Keratinocyte (primary cell): ENCODE measurements at regions not wholly inside any gene's neighbourhood (a gene's known extent, or its start where the extent isn't known, plus 50 kb on each side); places are given as distances from the start of the nearest gene placed in this dataset.

Experiments used
- DNase-seq: peaks from one replicate; pipeline ENCODE4 v3.0.0-alpha.2; 2011; ENCODE audit warnings: low read depth, missing footprints, low spot score
- FAIRE-seq: peaks from 2 replicates; lab custom pipeline; 2011; peaks lifted over from hg19 to GRCh38; lab: Jason Lieb, UNC
- H2AFZ ChIP-seq: 2 replicates; pipeline ENCODE4 v1.6.0; 2012; ENCODE audit warnings: low read length, control low read depth, inconsistent platforms; ENCODE audit not compliant: control insufficient read depth
- H3K27ac ChIP-seq: 2 replicates; pipeline ENCODE4 v1.5.1; 2011; ENCODE audit warnings: low read length; ENCODE audit not compliant: control insufficient read depth, insufficient read depth
- H3K27me3 ChIP-seq: 3 replicates; pipeline ENCODE4 v1.6.0; 2011; ENCODE audit warnings: low read length; ENCODE audit not compliant: control insufficient read depth, insufficient read depth; ENCODE audit errors: extremely low read depth
- H3K36me3 ChIP-seq, 2 experiments: 2 replicates in 1 of 2; 3 replicates in 1 of 2; pipeline ENCODE4 v1.5.1; 2011; ENCODE audit warnings: low read length in 2 of 2, mild to moderate bottlenecking in 1 of 2; ENCODE audit not compliant: control insufficient read depth in 2 of 2, insufficient read depth in 2 of 2; ENCODE audit errors: extremely low read depth in 1 of 2
- H3K4me1 ChIP-seq: 3 replicates; pipeline ENCODE4 v1.5.1; 2011; ENCODE audit warnings: low read length; ENCODE audit not compliant: control insufficient read depth, insufficient read depth; ENCODE audit errors: extremely low read depth
- H3K4me2 ChIP-seq: 3 replicates; pipeline ENCODE4 v1.6.0; 2011; ENCODE audit warnings: low read depth, low read length; ENCODE audit not compliant: control insufficient read depth, insufficient read depth; ENCODE audit errors: extremely low read depth
- H3K4me3 ChIP-seq, 3 experiments: fragments of 200-600 bp in 1 of 3; sonication (generic) in 1 of 3; 2 replicates in 2 of 3; 3 replicates in 1 of 3; pipeline ENCODE4 v1.5.1; 2011 to 2016; ENCODE audit warnings: low read length in 3 of 3, mild to moderate bottlenecking in 3 of 3, control low read depth in 2 of 3, inconsistent platforms in 1 of 3, low read depth in 1 of 3, mixed read lengths in 1 of 3, mixed run types in 1 of 3, moderate library complexity in 1 of 3; ENCODE audit not compliant: control insufficient read depth in 2 of 3, insufficient read depth in 2 of 3; ENCODE audit errors: extremely low read depth in 1 of 3
- H3K79me2 ChIP-seq: 2 replicates; pipeline ENCODE4 v1.6.0; 2012; ENCODE audit warnings: low read length; ENCODE audit not compliant: control insufficient read depth, insufficient read depth
- H3K9ac ChIP-seq: 3 replicates; pipeline ENCODE4 v1.6.0; 2011; ENCODE audit warnings: low read length; ENCODE audit not compliant: control insufficient read depth, insufficient read depth; ENCODE audit errors: extremely low read depth
- H3K9me1 ChIP-seq: 3 replicates; pipeline ENCODE4 v1.6.0; 2011; ENCODE audit warnings: low read length; ENCODE audit not compliant: control insufficient read depth, insufficient read depth; ENCODE audit errors: extremely low read depth
- H3K9me3 ChIP-seq: 2 replicates; pipeline ENCODE4 v1.5.1; 2012; ENCODE audit warnings: low read depth, low read length; ENCODE audit not compliant: control insufficient read depth
- H4K20me1 ChIP-seq: 3 replicates; pipeline ENCODE4 v1.6.0; 2011; ENCODE audit warnings: low read length; ENCODE audit not compliant: control insufficient read depth, insufficient read depth; ENCODE audit errors: extremely low read depth
- EZH2 ChIP-seq: IDR thresholded peaks from one replicate; pipeline ENCODE4 v1.6.1; 2012; ENCODE audit warnings: inconsistent platforms, mild to moderate bottlenecking, low read length, moderate library complexity
- dilution Hi-C: fragments of 300-500 bp; cut with MboI; formaldehyde crosslinking; loops from one replicate; pipeline ENCODE4 v1.7.0; 2020; ENCODE audit warnings: low sequenced_read_pairs; ENCODE audit not compliant: extremely low pct_ligation_motif_present
- TF ChIP-seq, protein P1 (sequence below), 3 experiments: IDR thresholded peaks in 1 of 3; conservative IDR thresholded peaks in 1 of 3; optimal IDR thresholded peaks in 1 of 3; 2 replicates in 2 of 3; 3 replicates in 1 of 3; pipeline versions ENCODE3 to v1.5.1; 2011; ENCODE audit warnings: low read length in 3 of 3, mild to moderate bottlenecking in 3 of 3, moderate library complexity in 2 of 3, control low read depth in 1 of 3, inconsistent platforms in 1 of 3; ENCODE audit not compliant: insufficient read depth in 2 of 3; ENCODE audit errors: extremely low read depth in 1 of 3

DNA sequence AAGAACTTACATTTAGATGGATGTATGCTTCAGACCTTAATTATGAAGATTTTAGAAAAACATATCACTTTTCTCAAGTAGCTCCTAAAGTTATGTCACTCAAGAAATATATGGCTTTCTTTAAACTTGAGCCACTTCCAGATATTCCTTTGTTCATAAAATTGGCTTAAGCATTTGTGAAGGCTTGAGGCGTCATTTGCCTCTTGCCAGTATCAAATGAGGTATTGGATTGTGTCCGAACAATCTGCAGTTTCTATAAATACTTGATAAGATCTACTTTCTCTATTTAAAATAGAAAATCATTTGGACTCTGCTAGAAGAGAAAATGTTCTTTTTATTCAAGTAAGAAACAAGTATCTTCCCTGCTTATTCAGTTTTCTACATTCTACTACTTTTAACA lies 102.6 kb downstream of the RSL24D1 start:
- TF ChIP-seq, protein P1, sequence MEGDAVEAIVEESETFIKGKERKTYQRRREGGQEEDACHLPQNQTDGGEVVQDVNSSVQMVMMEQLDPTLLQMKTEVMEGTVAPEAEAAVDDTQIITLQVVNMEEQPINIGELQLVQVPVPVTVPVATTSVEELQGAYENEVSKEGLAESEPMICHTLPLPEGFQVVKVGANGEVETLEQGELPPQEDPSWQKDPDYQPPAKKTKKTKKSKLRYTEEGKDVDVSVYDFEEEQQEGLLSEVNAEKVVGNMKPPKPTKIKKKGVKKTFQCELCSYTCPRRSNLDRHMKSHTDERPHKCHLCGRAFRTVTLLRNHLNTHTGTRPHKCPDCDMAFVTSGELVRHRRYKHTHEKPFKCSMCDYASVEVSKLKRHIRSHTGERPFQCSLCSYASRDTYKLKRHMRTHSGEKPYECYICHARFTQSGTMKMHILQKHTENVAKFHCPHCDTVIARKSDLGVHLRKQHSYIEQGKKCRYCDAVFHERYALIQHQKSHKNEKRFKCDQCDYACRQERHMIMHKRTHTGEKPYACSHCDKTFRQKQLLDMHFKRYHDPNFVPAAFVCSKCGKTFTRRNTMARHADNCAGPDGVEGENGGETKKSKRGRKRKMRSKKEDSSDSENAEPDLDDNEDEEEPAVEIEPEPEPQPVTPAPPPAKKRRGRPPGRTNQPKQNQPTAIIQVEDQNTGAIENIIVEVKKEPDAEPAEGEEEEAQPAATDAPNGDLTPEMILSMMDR (optimal IDR thresholded peaks at IDR 0.05 in 1 of 3, IDR thresholded peaks at IDR 0.05 in 1 of 3, conservative IDR thresholded peaks at IDR 0.05 in 1 of 3; ENCODE audit: extremely low read depth in 1 of 3, insufficient read depth in 2 of 3, low read length in 3 of 3) = no peak
- no peak for TF ChIP-seq EZH2
- FAIRE-seq (no peak), DNase-seq (no peak)

DNA sequence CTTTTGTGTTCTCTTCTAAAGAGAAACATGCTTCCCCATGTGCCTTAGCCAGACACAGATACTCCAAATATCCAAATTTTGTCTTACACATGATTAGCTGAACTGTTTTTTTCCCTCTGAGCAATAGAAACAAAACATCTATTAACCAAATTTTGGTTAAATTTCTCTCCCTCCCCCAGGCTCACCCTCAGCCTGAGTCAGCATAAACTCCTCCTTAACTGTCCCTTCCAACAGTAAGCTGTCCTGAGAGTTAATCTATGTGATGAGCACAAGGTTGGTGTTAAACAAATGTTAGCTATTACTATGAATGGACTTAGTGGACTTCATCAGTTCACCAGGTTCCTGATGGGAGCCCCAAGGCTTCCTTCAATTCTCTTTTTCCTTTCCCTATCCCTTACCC lies 108.5 kb downstream of the RSL24D1 start:
- Histone ChIP-seq H3K9me1 (no peaks in the 10 kb centered on the region), H3K4me2 (no peak overlapping the region), H4K20me1 (no peaks in the 10 kb centered on the region), H3K9me3 (no peaks in the 10 kb centered on the region), H3K36me3 (no peaks in the 10 kb centered on the region), H3K4me1 (no peaks in the 10 kb centered on the region), H3K27me3 (no peaks in the 10 kb centered on the region), H3K4me3 (no peak overlapping the region), H3K9ac (no peak overlapping the region), H2AFZ (no peak overlapping the region), H3K27ac (no peak overlapping the region), H3K79me2 (no peaks in the 10 kb centered on the region)
- TF ChIP-seq, protein P1 (optimal IDR thresholded peaks at IDR 0.05 in 1 of 3, IDR thresholded peaks at IDR 0.05 in 1 of 3, conservative IDR thresholded peaks at IDR 0.05 in 1 of 3; ENCODE audit: extremely low read depth in 1 of 3, insufficient read depth in 2 of 3, low read length in 3 of 3) = no peak
- TF ChIP-seq EZH2 = no peak
- FAIRE-seq (no peak), DNase-seq (no peak)
- dilution Hi-C loops = no loop called here

More for the DNA sequence above, 102.6 kb downstream of the RSL24D1 start:
- Histone ChIP-seq H4K20me1 (no peaks in the 10 kb centered on the region), H3K9ac (no peak overlapping the region), H3K79me2 (no peaks in the 10 kb centered on the region), H3K9me3 (no peaks in the 10 kb centered on the region), H3K4me3 (no peak overlapping the region), H3K9me1 (no peaks in the 10 kb centered on the region), H3K36me3 (no peaks in the 10 kb centered on the region), H3K27me3 (no peaks in the 10 kb centered on the region), H2AFZ (no peak overlapping the region), H3K4me2 (no peak overlapping the region), H3K27ac (no peak overlapping the region), H3K4me1 (no peaks in the 10 kb centered on the region)
- dilution Hi-C loops = no loop called here
